H9 (cell line): ENCODE measurements at regions not wholly inside any gene's neighbourhood (a gene's known extent, or its start where the extent isn't known, plus 50 kb on each side); places are given as distances from the start of the nearest gene placed in this dataset.

Experiments
- DNase-seq: peaks from one replicate; pipeline ENCODE4 v3.0.0-alpha.2; 2017
- H2AFZ ChIP-seq: one replicate; pipeline ENCODE4 v1.6.1; 2013; ENCODE audit warnings: mild to moderate bottlenecking, low read length, control low read depth, moderate library complexity
- H2AK5ac ChIP-seq: 2 replicates; pipeline ENCODE4 v1.6.1; 2013; ENCODE audit warnings: low read length, control low read depth, mixed read lengths; ENCODE audit not compliant: insufficient read length
- H2BK120ac ChIP-seq: one replicate; pipeline ENCODE4 v1.6.1; 2013; ENCODE audit warnings: low read depth, mild to moderate bottlenecking, low read length, control low read depth, inconsistent platforms; ENCODE audit not compliant: poor library complexity, severe bottlenecking
- H2BK12ac ChIP-seq: 2 replicates; pipeline ENCODE4 v1.6.1; 2013; ENCODE audit warnings: low read length, control low read depth, mixed read lengths, low read depth; ENCODE audit not compliant: insufficient read length
- H2BK15ac ChIP-seq: 2 replicates; pipeline ENCODE4 v1.6.1; 2013; ENCODE audit warnings: low read depth, low read length, control low read depth
- H2BK20ac ChIP-seq: one replicate; pipeline ENCODE4 v1.6.1; 2013; ENCODE audit warnings: low read depth, mild to moderate bottlenecking, low read length, control low read depth, inconsistent platforms; ENCODE audit not compliant: poor library complexity, severe bottlenecking
- H2BK5ac ChIP-seq: 2 replicates; pipeline ENCODE4 v1.6.1; 2013; ENCODE audit warnings: low read length, control low read depth, mixed read lengths; ENCODE audit not compliant: insufficient read length
- H3K14ac ChIP-seq: 2 replicates; pipeline ENCODE4 v1.6.1; 2013; ENCODE audit warnings: low read length, control low read depth; ENCODE audit not compliant: insufficient read depth
- H3K18ac ChIP-seq: 2 replicates; pipeline ENCODE4 v1.6.1; 2013; ENCODE audit warnings: low read depth, mild to moderate bottlenecking, mixed read lengths, low read length, control low read depth; ENCODE audit not compliant: insufficient read length
- H3K23ac ChIP-seq: 2 replicates; pipeline ENCODE4 v1.6.1; 2013; ENCODE audit warnings: low read length, control low read depth, mixed read lengths, low read depth; ENCODE audit not compliant: insufficient read length
- H3K23me2 ChIP-seq: 2 replicates; pipeline ENCODE4 v1.6.1; 2013; ENCODE audit warnings: low read depth, mild to moderate bottlenecking, mixed read lengths, low read length, control low read depth; ENCODE audit not compliant: insufficient read length, poor library complexity, severe bottlenecking
- H3K27ac ChIP-seq: 2 replicates; pipeline ENCODE4 v1.5.1; 2013; ENCODE audit warnings: low read length, control low read depth, mixed read lengths, low read depth; ENCODE audit not compliant: insufficient read length
- H3K27me3 ChIP-seq: 2 replicates; pipeline ENCODE4 v1.6.1; 2013; ENCODE audit warnings: low read length, control low read depth, inconsistent platforms; ENCODE audit not compliant: insufficient read depth
- H3K4ac ChIP-seq: 2 replicates; pipeline ENCODE4 v1.6.1; 2013; ENCODE audit warnings: low read depth, mild to moderate bottlenecking, control low read depth, inconsistent platforms, low read length, moderate library complexity
- H3K4me1 ChIP-seq: 2 replicates; pipeline ENCODE4 v1.6.1; 2013; ENCODE audit warnings: low read length, control low read depth, inconsistent platforms; ENCODE audit not compliant: insufficient read depth
- H3K4me2 ChIP-seq: 2 replicates; pipeline ENCODE4 v1.6.1; 2013; ENCODE audit warnings: low read length, control low read depth, mixed read lengths; ENCODE audit not compliant: insufficient read length, insufficient read depth
- H3K56ac ChIP-seq: 2 replicates; pipeline ENCODE4 v1.6.1; 2013; ENCODE audit warnings: low read depth, mild to moderate bottlenecking, mixed read lengths, low read length, control low read depth; ENCODE audit not compliant: insufficient read length
- H3K79me1 ChIP-seq: 2 replicates; pipeline ENCODE4 v1.6.1; 2013; ENCODE audit warnings: low read depth, mild to moderate bottlenecking, moderate library complexity, low read length, control low read depth, inconsistent platforms; ENCODE audit not compliant: insufficient read depth, poor library complexity, severe bottlenecking
- H3K79me2 ChIP-seq: 2 replicates; pipeline ENCODE4 v1.6.1; 2013; ENCODE audit warnings: low read length, control low read depth, inconsistent platforms; ENCODE audit not compliant: insufficient read depth
- H3K9ac ChIP-seq: 2 replicates; pipeline ENCODE4 v1.6.1; 2013; ENCODE audit warnings: low read length, control low read depth, mixed read lengths; ENCODE audit not compliant: insufficient read length; ENCODE audit errors: extremely low read depth
- H3K9me3 ChIP-seq: one replicate; pipeline ENCODE4 v1.6.1; 2013; ENCODE audit warnings: low read depth, low read length, inconsistent platforms; ENCODE audit not compliant: control insufficient read depth
- H3T11ph ChIP-seq: one replicate; pipeline ENCODE4 v1.6.1; 2013; ENCODE audit warnings: mild to moderate bottlenecking, low read length, control low read depth, inconsistent platforms
- H4K20me1 ChIP-seq: one replicate; pipeline ENCODE4 v1.6.1; 2013; ENCODE audit not compliant: control insufficient read depth, insufficient read length, insufficient read depth
- H4K5ac ChIP-seq: 2 replicates; pipeline ENCODE4 v1.6.1; 2013; ENCODE audit warnings: low read depth, mild to moderate bottlenecking, mixed read lengths, low read length, control low read depth; ENCODE audit not compliant: insufficient read length
- H4K8ac ChIP-seq: replicated peaks from 2 replicates; pipeline ENCODE4 v1.6.1; 2013; ENCODE audit warnings: low read length, control low read depth, mixed read lengths, low read depth; ENCODE audit not compliant: insufficient read length
- H4K91ac ChIP-seq: 2 replicates; pipeline ENCODE4 v1.6.1; 2013; ENCODE audit warnings: low read depth, mild to moderate bottlenecking, moderate library complexity, mixed read lengths, low read length, control low read depth; ENCODE audit not compliant: insufficient read length
- H3K27ac Mint-ChIP-seq, 3 experiments: 2 replicates in 2 of 3; 3 replicates in 1 of 3; pipeline ENCODE4 v1.8.0; 2020 to 2021; ENCODE audit warnings: mixed read lengths in 3 of 3, mild to moderate bottlenecking in 1 of 3, moderate library complexity in 1 of 3
- H3K27me3 Mint-ChIP-seq: 2 replicates; pipeline ENCODE4 v1.8.0; 2021; ENCODE audit warnings: low read depth, mild to moderate bottlenecking, moderate library complexity, mixed read lengths
- H3K36me3 Mint-ChIP-seq, 3 experiments: 2 replicates in 2 of 3; 3 replicates in 1 of 3; pipeline ENCODE4 v1.8.0; 2020 to 2021; ENCODE audit warnings: low read depth in 3 of 3, mixed read lengths in 3 of 3; ENCODE audit not compliant: insufficient read depth in 1 of 3
- H3K4me1 Mint-ChIP-seq, 2 experiments: 2 replicates each; pipeline ENCODE4 v1.8.0; 2020; ENCODE audit warnings: mixed read lengths in 2 of 2
- H3K4me3 Mint-ChIP-seq, 2 experiments: 2 replicates in 1 of 2; 3 replicates in 1 of 2; pipeline ENCODE4 v1.8.0; 2020 to 2021; ENCODE audit warnings: mild to moderate bottlenecking in 2 of 2, mixed read lengths in 2 of 2, moderate library complexity in 1 of 2
- H3K9me3 Mint-ChIP-seq, 2 experiments: 2 replicates in 1 of 2; 3 replicates in 1 of 2; pipeline ENCODE4 v1.8.0; 2020; ENCODE audit warnings: mild to moderate bottlenecking in 2 of 2, mixed read lengths in 2 of 2, moderate library complexity in 1 of 2
- CTCF ChIP-seq: fragments of 200-600 bp; sonication (generic); conservative IDR thresholded peaks from 3 replicates; pipeline ENCODE4 v1.8.0; 2021; ENCODE audit warnings: antibody characterized with exemption, mild to moderate bottlenecking
- WGBS: extraction: QIAGEN DNeasy Blood & Tissue Kit; methylation state at CpG from one replicate; pipeline ENCODE4 v1.1.7; 2013; ENCODE audit warnings: missing lambda C conversion rate, low lambda C conversion rate, mixed read lengths; ENCODE audit not compliant: insufficient read length; ENCODE audit errors: extremely low coverage; 5-methylcytosine and 5-hydroxymethylcytosine counted together

- H4K5ac ChIP-seq = no peak overlapping the region
- Mint-ChIP-seq H3K27ac (no peak overlapping the region), H3K36me3 (no peaks in the 10 kb centered on the region), H3K27me3 (no peaks in the 10 kb centered on the region), H3K4me1 (no peaks in the 10 kb centered on the region), H3K4me3 (no peak overlapping the region), H3K9me3 (no peaks in the 10 kb centered on the region)
- DNase-seq = no peak
- no peak overlapping the region for H3K18ac ChIP-seq
- H3K56ac ChIP-seq = no peak overlapping the region
- H2BK15ac ChIP-seq = no peak overlapping the region
- H3K79me1 ChIP-seq = no peaks in the 10 kb centered on the region
- no peak overlapping the region for H3K4ac ChIP-seq
- no peaks in the 10 kb centered on the region for H3K4me1 ChIP-seq
- H3K14ac ChIP-seq = no peak overlapping the region
- H4K91ac ChIP-seq = no peak overlapping the region
- H3K79me2 ChIP-seq = no peaks in the 10 kb centered on the region
- no peak overlapping the region for H3K9ac ChIP-seq
- H2AFZ ChIP-seq = peak overlapping the region; percentile 68
- no peak overlapping the region for H3K23ac ChIP-seq
- H4K20me1 ChIP-seq = no peaks in the 10 kb centered on the region
- H2BK12ac ChIP-seq = no peak overlapping the region
- H2BK5ac ChIP-seq = no peak overlapping the region
- H2BK20ac ChIP-seq = no peak overlapping the region
- H3K27ac ChIP-seq = no peak overlapping the region
- WGBS = no CpG with 5 or more reads among the region's 2 CpGs
- H3K27me3 ChIP-seq = no peaks in the 10 kb centered on the region
- H2BK120ac ChIP-seq = no peak overlapping the region
- H3K9me3 ChIP-seq = no peaks in the 10 kb centered on the region
- H3T11ph ChIP-seq = no peak overlapping the region
- no peak overlapping the region for H2AK5ac ChIP-seq
- H3K4me2 ChIP-seq = no peak overlapping the region
- TF ChIP-seq CTCF = peak; percentile 73
- no peak overlapping the region for H4K8ac ChIP-seq
- no peaks in the 10 kb centered on the region for H3K23me2 ChIP-seq
Measured at GRCh38 chr1:73674945-73675561, 522.9 kb downstream of the LRRIQ3 start.
